ENCODE measurements at regions not wholly inside any gene's neighbourhood (a gene's known extent, or its start where the extent isn't known, plus 50 kb on each side); places are given as distances from the start of the nearest gene placed in this dataset.

- TF ChIP-seq CTCF (IDR thresholded peaks at IDR 0.05) (no peak), TCF7L2 (IDR thresholded peaks at IDR 0.05; ENCODE audit: low read depth, low read length) (no peak), POLR2AphosphoS5 (IDR thresholded peaks at IDR 0.05; ENCODE audit: low read depth, low read length) (no peak), REST (IDR thresholded peaks at IDR 0.05; ENCODE audit: insufficient read depth in 1 of 2, low read depth in 2 of 2, low read length in 1 of 2) (no peak), SIN3A (IDR thresholded peaks at IDR 0.05; ENCODE audit: borderline replicate concordance, insufficient read depth, low read depth, low read length) (no peak)
These were observed 213.1 kb upstream of the SYNDIG1 start for GRCh38 chr20:24256307-24256706.
